ENCODE measurements at regions not wholly inside any gene's neighbourhood (a gene's known extent, or its start where the extent isn't known, plus 50 kb on each side); places are given as distances from the start of the nearest gene placed in this dataset.
A peak's percentile ranks its signal among the peaks of the same experiment; 100 is the strongest.
"Not testable (repeated sequence)": the region's sequence is repeated elsewhere in the genome, so short reads cannot be mapped to it uniquely, and the experiment has no call there.

DNA sequence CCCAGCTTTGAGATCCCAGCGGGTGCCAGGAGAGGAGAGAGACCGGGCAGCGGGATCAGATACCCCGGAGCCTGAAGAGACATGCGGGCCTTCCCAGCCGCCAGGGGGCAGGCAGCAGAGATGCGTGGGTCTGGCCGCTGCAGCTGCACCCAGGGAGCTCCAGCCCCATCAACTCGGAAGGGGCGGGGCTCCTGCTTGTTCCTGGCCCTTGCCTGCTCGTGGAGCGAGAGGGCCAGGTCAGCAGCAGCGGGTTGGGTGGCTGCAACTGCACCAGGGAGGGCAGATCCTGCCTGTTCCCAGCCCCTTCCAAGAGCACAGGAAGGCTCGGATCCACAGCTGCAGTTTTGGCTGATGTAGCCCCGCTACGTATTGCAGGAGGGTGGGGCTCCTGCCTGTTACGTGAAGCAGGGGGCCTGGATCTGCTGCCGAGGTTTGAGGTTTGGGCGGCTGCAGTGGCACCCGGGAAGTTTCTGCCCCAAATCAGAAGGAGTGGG is 532.8 kb downstream of the RFPL4B start:
- H3K27me3 ChIP-seq (ENCODE audit: low read depth) = no peaks in the 10 kb centered on the region
- no peaks in the 10 kb centered on the region for H3K9me3 ChIP-seq
- H3K27ac ChIP-seq = no peak overlapping the region
- H3K4me3 ChIP-seq = peak overlapping the region; percentile 17
- ATAC-seq (peak; percentile 19 to 86), DNase-seq (peak; percentile 65)
- no peaks in the 10 kb centered on the region for H3K4me1 ChIP-seq
- TF ChIP-seq, protein P1, sequence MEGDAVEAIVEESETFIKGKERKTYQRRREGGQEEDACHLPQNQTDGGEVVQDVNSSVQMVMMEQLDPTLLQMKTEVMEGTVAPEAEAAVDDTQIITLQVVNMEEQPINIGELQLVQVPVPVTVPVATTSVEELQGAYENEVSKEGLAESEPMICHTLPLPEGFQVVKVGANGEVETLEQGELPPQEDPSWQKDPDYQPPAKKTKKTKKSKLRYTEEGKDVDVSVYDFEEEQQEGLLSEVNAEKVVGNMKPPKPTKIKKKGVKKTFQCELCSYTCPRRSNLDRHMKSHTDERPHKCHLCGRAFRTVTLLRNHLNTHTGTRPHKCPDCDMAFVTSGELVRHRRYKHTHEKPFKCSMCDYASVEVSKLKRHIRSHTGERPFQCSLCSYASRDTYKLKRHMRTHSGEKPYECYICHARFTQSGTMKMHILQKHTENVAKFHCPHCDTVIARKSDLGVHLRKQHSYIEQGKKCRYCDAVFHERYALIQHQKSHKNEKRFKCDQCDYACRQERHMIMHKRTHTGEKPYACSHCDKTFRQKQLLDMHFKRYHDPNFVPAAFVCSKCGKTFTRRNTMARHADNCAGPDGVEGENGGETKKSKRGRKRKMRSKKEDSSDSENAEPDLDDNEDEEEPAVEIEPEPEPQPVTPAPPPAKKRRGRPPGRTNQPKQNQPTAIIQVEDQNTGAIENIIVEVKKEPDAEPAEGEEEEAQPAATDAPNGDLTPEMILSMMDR (IDR thresholded peaks at IDR 0.05) = peak; percentile 27
- no peaks in the 10 kb centered on the region for H3K36me3 ChIP-seq
- intact Hi-C loops (cut with DNase I) = no loop called here

DNA sequence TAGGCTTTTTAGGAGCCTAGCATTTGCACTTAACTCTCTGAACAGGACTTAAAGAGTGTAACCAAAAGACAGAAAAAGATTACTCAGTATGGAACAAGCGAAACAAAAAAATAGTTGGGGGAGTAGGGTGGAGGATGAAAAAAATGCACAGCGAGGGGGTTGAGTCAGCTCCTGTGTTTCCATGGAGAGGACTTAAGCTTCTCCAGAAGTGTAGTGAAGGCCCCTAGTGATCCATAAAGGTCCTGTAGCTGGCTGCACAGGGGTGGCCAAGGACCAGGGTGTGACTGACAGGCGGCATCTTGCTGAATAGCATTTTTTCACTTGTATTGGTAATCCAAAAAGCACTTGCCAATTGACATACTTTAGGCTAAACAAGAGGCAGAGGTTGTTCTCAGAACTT is 533.9 kb downstream of the RFPL4B start:
- Histone ChIP-seq H3K9me3 (no peaks in the 10 kb centered on the region), H3K4me3 (no peak overlapping the region), H3K27ac (no peak overlapping the region), H3K27me3 (ENCODE audit: low read depth) (no peaks in the 10 kb centered on the region), H3K4me1 (no peaks in the 10 kb centered on the region), H3K36me3 (no peaks in the 10 kb centered on the region)
- ATAC-seq (no peak), DNase-seq (no peak)
- intact Hi-C loops (cut with DNase I) = no loop called here
- TF ChIP-seq, protein P1 (IDR thresholded peaks at IDR 0.05) = no peak

DNA sequence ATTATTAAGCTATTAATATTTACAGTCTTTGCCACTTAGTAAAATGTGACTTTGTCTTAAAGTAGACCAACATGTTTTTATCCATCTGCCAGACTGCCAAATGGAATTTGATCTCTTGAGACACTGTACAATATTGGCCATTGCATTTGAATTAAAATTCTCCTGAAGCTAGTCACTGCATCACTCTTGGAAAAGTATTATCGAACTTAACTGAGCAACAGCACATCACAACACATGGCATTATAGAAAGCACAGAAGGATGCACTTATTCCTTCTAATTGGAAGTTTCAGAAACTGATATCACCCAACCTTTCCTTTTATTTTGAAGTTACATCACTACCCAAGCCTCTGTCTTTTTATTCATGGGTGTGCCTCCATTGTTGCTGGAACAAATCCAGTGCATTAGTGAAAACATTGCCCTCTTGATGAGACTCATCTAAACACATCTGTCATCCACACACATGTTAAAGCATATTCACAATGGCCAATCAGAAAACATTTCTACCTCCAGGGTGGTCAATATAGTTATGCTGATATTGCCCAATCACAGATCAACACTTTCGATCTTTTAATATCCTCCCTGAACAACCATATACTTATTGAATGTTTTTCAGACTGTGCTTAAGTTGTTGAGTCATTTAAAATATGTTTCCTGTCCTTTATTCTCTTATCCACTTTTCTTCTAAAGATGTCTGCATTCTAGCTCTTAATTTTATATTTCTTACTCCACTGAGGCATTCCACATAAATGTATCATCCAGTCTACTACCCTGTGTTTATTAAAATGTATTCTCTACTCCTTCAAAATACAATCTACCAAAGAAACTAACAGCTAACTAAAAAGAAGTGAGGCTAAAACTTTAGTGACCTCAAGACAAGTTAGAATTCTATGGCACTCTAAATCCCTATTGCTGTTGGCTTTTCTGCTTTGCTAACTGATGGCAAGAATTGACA is 535.0 kb downstream of the RFPL4B start:
- TF ChIP-seq, protein P1 (IDR thresholded peaks at IDR 0.05) = no peak
- DNase-seq (no peak), ATAC-seq (no peak)
- no peaks in the 10 kb centered on the region for H3K27me3 ChIP-seq (ENCODE audit: low read depth)
- no peaks in the 10 kb centered on the region for H3K4me1 ChIP-seq
- no peaks in the 10 kb centered on the region for H3K9me3 ChIP-seq
- intact Hi-C loops (cut with DNase I) = no loop called here
- H3K36me3 ChIP-seq = no peaks in the 10 kb centered on the region
- no peak overlapping the region for H3K27ac ChIP-seq
- no peak overlapping the region for H3K4me3 ChIP-seq

DNA sequence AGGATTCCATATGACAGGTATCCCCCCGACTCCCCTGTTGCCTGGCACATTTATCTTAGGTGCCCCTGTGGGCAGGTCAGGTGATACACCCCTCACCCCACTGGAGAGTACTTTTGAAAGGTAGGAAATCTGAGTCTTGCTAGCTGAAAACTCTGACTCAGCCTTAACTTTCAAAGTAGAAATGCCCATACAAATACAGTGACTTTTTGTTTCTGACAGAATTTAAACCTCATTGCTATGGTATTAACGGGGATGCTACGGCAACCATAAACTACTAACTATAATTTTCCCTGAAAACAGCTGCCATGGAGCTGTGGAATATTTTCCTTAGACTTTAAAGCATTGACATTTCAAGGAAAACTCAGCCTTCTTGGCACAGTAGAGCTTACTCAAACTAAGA is 536.0 kb downstream of the RFPL4B start:
- Histone ChIP-seq H3K4me3 (no peak overlapping the region), H3K27ac (no peak overlapping the region), H3K27me3 (ENCODE audit: low read depth) (no peaks in the 10 kb centered on the region), H3K4me1 (no peaks in the 10 kb centered on the region), H3K9me3 (no peaks in the 10 kb centered on the region), H3K36me3 (no peaks in the 10 kb centered on the region)
- TF ChIP-seq, protein P1 (IDR thresholded peaks at IDR 0.05) = no peak
- intact Hi-C loops (cut with DNase I) = no loop called here
- ATAC-seq (no peak), DNase-seq (no peak)

DNA sequence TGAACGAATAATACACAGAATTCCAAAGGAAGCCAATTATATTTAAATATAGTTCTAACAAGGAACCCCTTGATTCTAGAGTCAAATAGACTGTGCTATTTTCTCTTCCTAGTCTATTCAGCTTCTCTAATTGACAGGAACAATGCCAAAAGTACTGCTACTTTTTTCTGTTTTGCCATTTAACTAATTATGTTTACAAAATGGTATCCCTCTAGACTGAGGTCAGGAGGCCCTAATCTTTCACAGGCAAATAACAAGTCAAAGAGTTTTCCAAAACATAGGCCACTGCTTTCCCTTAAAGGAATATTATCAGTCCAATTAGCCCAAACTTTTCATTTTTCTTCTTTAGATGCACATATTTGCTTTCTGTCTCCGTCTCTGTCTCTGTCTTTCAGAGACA is 539.3 kb downstream of the RFPL4B start:
- TF ChIP-seq, protein P1 (IDR thresholded peaks at IDR 0.05) = no peak
- no peaks in the 10 kb centered on the region for H3K4me1 ChIP-seq
- no peaks in the 10 kb centered on the region for H3K36me3 ChIP-seq
- ATAC-seq (no peak), DNase-seq (no peak)
- H3K4me3 ChIP-seq = no peak overlapping the region
- no peaks in the 10 kb centered on the region for H3K27me3 ChIP-seq (ENCODE audit: low read depth)
- no peaks in the 10 kb centered on the region for H3K9me3 ChIP-seq
- intact Hi-C loops (cut with DNase I) = no loop called here
- H3K27ac ChIP-seq = no peak overlapping the region

DNA sequence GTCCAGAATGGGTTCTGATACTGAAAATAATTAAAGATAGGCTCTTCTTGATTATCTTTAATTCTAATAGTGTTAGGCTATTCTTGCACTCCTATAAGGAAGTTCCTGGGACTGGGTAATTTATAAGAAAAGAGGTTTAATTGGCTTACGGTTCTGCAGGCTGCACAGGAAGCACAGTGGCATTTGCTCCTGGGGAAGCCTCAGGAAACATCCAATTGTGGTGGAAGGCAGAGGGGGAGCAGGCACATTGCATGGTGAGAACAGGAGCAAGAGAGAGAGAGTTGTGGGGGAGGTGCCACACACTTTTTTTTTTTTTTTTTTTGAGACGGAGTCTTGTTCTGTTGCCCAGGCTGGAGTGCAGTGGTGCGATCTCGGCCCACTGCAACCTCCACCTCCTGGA is 540.3 kb downstream of the RFPL4B start:
- ATAC-seq; DNase-seq; H3K27me3 ChIP-seq (ENCODE audit: low read depth); H3K27ac ChIP-seq; H3K4me1 ChIP-seq; intact Hi-C loops (cut with DNase I); H3K36me3 ChIP-seq; H3K4me3 ChIP-seq; H3K9me3 ChIP-seq: not testable (repeated sequence)
